Fibroblast of lung (primary cell): ENCODE measurements at regions not wholly inside any gene's neighbourhood (a gene's known extent, or its start where the extent isn't known, plus 50 kb on each side); places are given as distances from the start of the nearest gene placed in this dataset.
A peak's percentile ranks its signal among the peaks of the same experiment; 100 is the strongest.

Source experiments
- DNase-seq, 2 donors: peaks; one replicate each; pipeline versions ENCODE4 v3.0.0 to v3.0.0-alpha.2; 2010; ENCODE audit warnings: low read depth in 2 of 2
- H2AFZ ChIP-seq: 2 replicates; pipeline ENCODE4 v1.5.1; 2012; ENCODE audit warnings: low read length, control low read depth, inconsistent platforms
- H3K27ac ChIP-seq: 2 replicates; pipeline ENCODE4 v1.5.1; 2011; ENCODE audit warnings: low read length, control low read depth; ENCODE audit not compliant: insufficient read depth
- H3K27me3 ChIP-seq: 2 replicates; pipeline ENCODE4 v1.5.1; 2011; ENCODE audit warnings: mild to moderate bottlenecking, low read length; ENCODE audit not compliant: control insufficient read depth, insufficient read depth
- H3K36me3 ChIP-seq: 2 replicates; pipeline ENCODE4 v1.5.1; 2011; ENCODE audit warnings: low read length; ENCODE audit not compliant: control insufficient read depth, insufficient read depth
- H3K4me1 ChIP-seq: 2 replicates; pipeline ENCODE4 v1.5.1; 2011; ENCODE audit warnings: low read length; ENCODE audit not compliant: control insufficient read depth, insufficient read depth; ENCODE audit errors: extremely low read depth
- H3K4me2 ChIP-seq: 2 replicates; pipeline ENCODE4 v1.5.1; 2011; ENCODE audit warnings: low read length, control low read depth; ENCODE audit not compliant: insufficient read depth; ENCODE audit errors: extremely low read depth
- H3K4me3 ChIP-seq, 4 experiments: fragments of 200-600 bp in 1 of 4; sonication (generic) in 1 of 4; replicated peaks in 1 of 4; 2 replicates each; pipeline ENCODE4 v1.5.1; 2011 to 2016; ENCODE audit warnings: low read length in 4 of 4, low read depth in 3 of 4, mild to moderate bottlenecking in 3 of 4, control low read depth in 2 of 4, inconsistent platforms in 1 of 4, mixed read lengths in 1 of 4; ENCODE audit not compliant: insufficient read depth in 1 of 4; ENCODE audit errors: control extremely low read depth in 1 of 4
- H3K79me2 ChIP-seq: 2 replicates; pipeline ENCODE4 v1.5.1; 2012; ENCODE audit warnings: mild to moderate bottlenecking, low read length, inconsistent platforms; ENCODE audit not compliant: control insufficient read depth, insufficient read depth
- H3K9ac ChIP-seq: 2 replicates; pipeline ENCODE4 v1.5.1; 2011; ENCODE audit warnings: mild to moderate bottlenecking, low read length, control low read depth; ENCODE audit not compliant: insufficient read depth
- H3K9me3 ChIP-seq: 2 replicates; pipeline ENCODE4 v1.5.1; 2012; ENCODE audit warnings: low read depth, low read length; ENCODE audit not compliant: control insufficient read depth, insufficient read depth
- H4K20me1 ChIP-seq: 2 replicates; pipeline ENCODE4 v1.5.1; 2011; ENCODE audit warnings: low read length; ENCODE audit not compliant: control insufficient read depth, insufficient read depth; ENCODE audit errors: extremely low read depth
- CTCF ChIP-seq, 2 donors: IDR thresholded peaks in 1 of 2; conservative IDR thresholded peaks in 1 of 2; 1 replicate in 1 of 2; 2 replicates in 1 of 2; pipeline ENCODE4 v1.5.1; 2011 to 2012; ENCODE audit warnings: low read length in 2 of 2, control low read depth in 1 of 2, inconsistent platforms in 1 of 2, low read depth in 1 of 2, mild to moderate bottlenecking in 1 of 2
- EZH2 ChIP-seq: IDR thresholded peaks from 2 replicates; pipeline ENCODE4 v1.5.1; 2012; ENCODE audit warnings: low read length, control low read depth, mild to moderate bottlenecking; ENCODE audit errors: missing control alignments

GRCh38 chr1:102627145-102627544, 481.2 kb downstream of the COL11A1 start:
- Histone ChIP-seq H2AFZ (no peak overlapping the region), H3K4me1 (no peaks in the 10 kb centered on the region), H3K4me3 (no peak overlapping the region), H3K79me2 (no peaks in the 10 kb centered on the region), H3K27ac (no peak overlapping the region), H3K36me3 (no peaks in the 10 kb centered on the region), H3K9ac (no peak overlapping the region), H3K9me3 (no peaks in the 10 kb centered on the region), H3K27me3 (no peaks in the 10 kb centered on the region), H3K4me2 (no peak overlapping the region), H4K20me1 (no peaks in the 10 kb centered on the region)
- TF ChIP-seq CTCF (conservative IDR thresholded peaks at IDR 0.05 in 1 of 2, IDR thresholded peaks at IDR 0.05 in 1 of 2; ENCODE audit: low read depth in 1 of 2, low read length in 2 of 2) (no peak), EZH2 (no peak)
- no peak for DNase-seq

- Histone ChIP-seq H3K4me1 (no peaks in the 10 kb centered on the region), H3K27me3 (no peaks in the 10 kb centered on the region), H3K9me3 (no peaks in the 10 kb centered on the region), H2AFZ (no peak overlapping the region), H3K9ac (no peak overlapping the region), H4K20me1 (no peaks in the 10 kb centered on the region), H3K4me2 (no peak overlapping the region), H3K27ac (no peak overlapping the region), H3K4me3 (no peak overlapping the region), H3K36me3 (no peaks in the 10 kb centered on the region), H3K79me2 (no peaks in the 10 kb centered on the region)
- no peak for DNase-seq
- TF ChIP-seq EZH2 = no peak
- no peak for TF ChIP-seq CTCF (conservative IDR thresholded peaks at IDR 0.05 in 1 of 2, IDR thresholded peaks at IDR 0.05 in 1 of 2; ENCODE audit: low read depth in 1 of 2, low read length in 2 of 2)
Observed at GRCh38 chr1:102615896-102616295, 492.4 kb downstream of the COL11A1 start.

- no peak overlapping the region for H2AFZ ChIP-seq
- H3K4me2 ChIP-seq = no peak overlapping the region
- H3K79me2 ChIP-seq = no peaks in the 10 kb centered on the region
- H3K27ac ChIP-seq = no peak overlapping the region
- no peaks in the 10 kb centered on the region for H3K9me3 ChIP-seq
- H3K4me3 ChIP-seq = no peak overlapping the region
- TF ChIP-seq EZH2 (no peak), CTCF (conservative IDR thresholded peaks at IDR 0.05 in 1 of 2, IDR thresholded peaks at IDR 0.05 in 1 of 2; ENCODE audit: low read depth in 1 of 2, low read length in 2 of 2) (no peak)
- no peak overlapping the region for H3K9ac ChIP-seq
- no peaks in the 10 kb centered on the region for H4K20me1 ChIP-seq
- no peaks in the 10 kb centered on the region for H3K27me3 ChIP-seq
- peak in 1 of 2 donors; percentile 31 for DNase-seq
- H3K36me3 ChIP-seq = no peaks in the 10 kb centered on the region
- no peaks in the 10 kb centered on the region for H3K4me1 ChIP-seq
Observed at GRCh38 chr1:102595106-102595505, 513.2 kb downstream of the COL11A1 start.
